Nephron progenitor cell (in vitro differentiated cells): ENCODE measurements at regions not wholly inside any gene's neighbourhood (a gene's known extent, or its start where the extent isn't known, plus 50 kb on each side); places are given as distances from the start of the nearest gene placed in this dataset.
"Not testable (repeated sequence)": the region's sequence is repeated elsewhere in the genome, so short reads cannot be mapped to it uniquely, and the experiment has no call there.

ENCODE experiments used
- DNase-seq: peaks from one replicate; pipeline ENCODE4 v3.0.0; 2021
- H3K27ac Mint-ChIP-seq: 2 replicates; pipeline ENCODE4 v1.8.0; 2021; ENCODE audit warnings: mild to moderate bottlenecking, moderate library complexity, mixed read lengths
- H3K27me3 Mint-ChIP-seq: 2 replicates; pipeline ENCODE4 v1.8.0; 2021; ENCODE audit warnings: mild to moderate bottlenecking, low read depth, mixed read lengths; ENCODE audit not compliant: poor library complexity
- H3K36me3 Mint-ChIP-seq: 2 replicates; pipeline ENCODE4 v1.8.0; 2021; ENCODE audit warnings: low read depth, mixed read lengths
- H3K4me1 Mint-ChIP-seq: 2 replicates; pipeline ENCODE4 v1.8.0; 2021; ENCODE audit warnings: mixed read lengths
- H3K4me3 Mint-ChIP-seq: 2 replicates; pipeline ENCODE4 v1.8.0; 2021; ENCODE audit warnings: mild to moderate bottlenecking, moderate library complexity, mixed read lengths
- H3K9me3 Mint-ChIP-seq: 2 replicates; pipeline ENCODE4 v1.8.0; 2021; ENCODE audit warnings: mild to moderate bottlenecking, moderate library complexity, mixed read lengths
- CTCF ChIP-seq: fragments of 200-600 bp; sonication (generic); IDR thresholded peaks from 2 replicates; pipeline ENCODE4 v1.5.0; 2021; ENCODE audit warnings: antibody characterized with exemption

GRCh38 chr1:101373570-101373969, 136.8 kb downstream of the S1PR1 start:
- H3K36me3 Mint-ChIP-seq: peaks cover 5% of the 10 kb centered on the region
- H3K27me3 Mint-ChIP-seq: no peaks in the 10 kb centered on the region
- H3K9me3 Mint-ChIP-seq: peaks cover 19% of the 10 kb centered on the region
- H3K27ac Mint-ChIP-seq: no peak overlapping the region
- no peak for TF ChIP-seq CTCF
- H3K4me3 Mint-ChIP-seq: no peak overlapping the region
- no peak for DNase-seq
- peaks cover 6% of the 10 kb centered on the region for H3K4me1 Mint-ChIP-seq

- H3K27ac Mint-ChIP-seq, H3K36me3 Mint-ChIP-seq, H3K4me3 Mint-ChIP-seq, DNase-seq, H3K27me3 Mint-ChIP-seq, H3K4me1 Mint-ChIP-seq: not testable (repeated sequence)
- peaks cover 19% of the 10 kb centered on the region for H3K9me3 Mint-ChIP-seq
These were observed 138.6 kb downstream of the S1PR1 start for GRCh38 chr1:101375448-101375847.

- peaks cover 5% of the 10 kb centered on the region for H3K27me3 Mint-ChIP-seq
- peaks cover 19% of the 10 kb centered on the region for H3K9me3 Mint-ChIP-seq
- no peak overlapping the region for H3K27ac Mint-ChIP-seq
- H3K36me3 Mint-ChIP-seq: peaks cover 5% of the 10 kb centered on the region
- DNase-seq: no peak
- H3K4me1 Mint-ChIP-seq: peaks cover 6% of the 10 kb centered on the region
- no peak for TF ChIP-seq CTCF
- no peak overlapping the region for H3K4me3 Mint-ChIP-seq
These were observed 139.6 kb downstream of the S1PR1 start for GRCh38 chr1:101376121-101377083.

- H3K36me3 Mint-ChIP-seq: peaks cover 5% of the 10 kb centered on the region
- peaks cover 5% of the 10 kb centered on the region for H3K27me3 Mint-ChIP-seq
- no peak for TF ChIP-seq CTCF
- no peak overlapping the region for H3K27ac Mint-ChIP-seq
- no peak for DNase-seq
- no peak overlapping the region for H3K4me3 Mint-ChIP-seq
- peaks cover 19% of the 10 kb centered on the region for H3K9me3 Mint-ChIP-seq
- peaks cover 6% of the 10 kb centered on the region for H3K4me1 Mint-ChIP-seq
These were observed 140.4 kb downstream of the S1PR1 start for GRCh38 chr1:101377084-101377835.

GRCh38 chr1:101379037-101379436, 142.2 kb downstream of the S1PR1 start:
- no peak overlapping the region for H3K27ac Mint-ChIP-seq

More at GRCh38 chr1:101379037-101379436, 142.2 kb downstream of the S1PR1 start:
- Mint-ChIP-seq H3K4me3 (no peak overlapping the region), H3K36me3 (no peaks in the 10 kb centered on the region), H3K27me3 (peaks cover 9% of the 10 kb centered on the region), H3K9me3 (peaks cover under 1% of the 10 kb centered on the region), H3K4me1 (peaks cover 6% of the 10 kb centered on the region)
- DNase-seq: no peak
- no peak for TF ChIP-seq CTCF
